ENCODE measurements at regions not wholly inside any gene's neighbourhood (a gene's known extent, or its start where the extent isn't known, plus 50 kb on each side); places are given as distances from the start of the nearest gene placed in this dataset.

DNA sequence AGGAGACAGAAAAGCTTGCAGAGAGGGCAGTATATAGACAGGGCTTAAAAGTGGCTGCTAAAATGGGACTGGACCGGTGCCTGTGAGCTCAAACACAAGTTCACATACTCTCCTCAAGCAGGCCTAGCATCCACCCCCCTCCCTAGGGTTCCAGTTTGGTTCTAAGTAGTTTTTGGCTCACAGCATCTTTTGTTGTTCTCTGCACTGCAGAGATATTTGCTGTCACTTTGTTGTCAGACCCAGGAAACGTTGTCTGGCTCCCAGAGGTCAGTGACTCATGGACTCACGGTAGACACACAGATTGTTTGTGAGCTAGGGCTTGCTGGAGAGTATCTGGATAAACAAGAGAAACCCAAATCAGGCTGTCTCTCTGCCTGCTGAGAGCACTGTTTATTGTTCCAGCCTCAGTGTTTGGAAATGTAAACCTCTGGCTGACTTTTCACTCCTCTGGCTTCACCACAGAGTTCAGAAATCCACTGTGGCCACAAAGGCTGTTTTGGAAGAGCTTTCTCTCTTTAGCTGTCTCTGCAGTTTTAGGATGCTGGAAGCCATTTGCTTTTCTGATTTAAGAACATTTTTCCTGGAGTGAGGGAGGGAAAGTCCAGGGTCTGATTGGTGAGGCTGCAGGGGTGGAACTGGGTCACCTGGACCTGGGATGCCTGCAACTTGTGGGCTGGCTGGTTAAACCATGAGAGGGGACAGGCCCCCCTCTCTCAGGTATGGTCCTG lies 303.7 kb upstream of the PLET1 start:
- DNase-seq = no peak
- Mint-ChIP-seq H3K4me3 (no peak overlapping the region), H3K36me3 (ENCODE audit: low read depth) (no peaks in the 10 kb centered on the region)

DNA sequence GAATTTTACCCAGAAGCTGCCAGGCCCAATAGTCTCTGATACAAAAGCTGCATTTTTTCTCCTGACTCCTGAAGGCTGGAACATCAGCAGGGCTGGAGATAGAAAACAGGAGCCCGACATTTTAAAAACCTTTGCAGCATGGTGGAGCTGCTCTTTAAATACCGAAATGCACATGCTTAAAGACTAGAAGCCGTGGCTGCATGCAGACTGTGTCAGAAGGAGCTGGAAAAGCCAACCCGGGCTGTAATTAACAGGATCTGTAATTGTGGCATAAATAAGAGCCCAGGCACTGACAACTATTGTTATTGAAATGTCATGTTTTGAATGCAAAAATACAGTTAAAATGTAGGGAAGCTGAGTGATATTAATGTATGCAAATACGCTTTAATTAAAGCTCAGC lies 304.9 kb upstream of the PLET1 start:
- TF ChIP-seq, protein P1, sequence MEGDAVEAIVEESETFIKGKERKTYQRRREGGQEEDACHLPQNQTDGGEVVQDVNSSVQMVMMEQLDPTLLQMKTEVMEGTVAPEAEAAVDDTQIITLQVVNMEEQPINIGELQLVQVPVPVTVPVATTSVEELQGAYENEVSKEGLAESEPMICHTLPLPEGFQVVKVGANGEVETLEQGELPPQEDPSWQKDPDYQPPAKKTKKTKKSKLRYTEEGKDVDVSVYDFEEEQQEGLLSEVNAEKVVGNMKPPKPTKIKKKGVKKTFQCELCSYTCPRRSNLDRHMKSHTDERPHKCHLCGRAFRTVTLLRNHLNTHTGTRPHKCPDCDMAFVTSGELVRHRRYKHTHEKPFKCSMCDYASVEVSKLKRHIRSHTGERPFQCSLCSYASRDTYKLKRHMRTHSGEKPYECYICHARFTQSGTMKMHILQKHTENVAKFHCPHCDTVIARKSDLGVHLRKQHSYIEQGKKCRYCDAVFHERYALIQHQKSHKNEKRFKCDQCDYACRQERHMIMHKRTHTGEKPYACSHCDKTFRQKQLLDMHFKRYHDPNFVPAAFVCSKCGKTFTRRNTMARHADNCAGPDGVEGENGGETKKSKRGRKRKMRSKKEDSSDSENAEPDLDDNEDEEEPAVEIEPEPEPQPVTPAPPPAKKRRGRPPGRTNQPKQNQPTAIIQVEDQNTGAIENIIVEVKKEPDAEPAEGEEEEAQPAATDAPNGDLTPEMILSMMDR (IDR thresholded peaks at IDR 0.05) = no peak
- Mint-ChIP-seq H3K9me3 (peaks cover under 1% of the 10 kb centered on the region), H3K4me3 (no peak overlapping the region), H3K27ac (no peak overlapping the region), H3K36me3 (ENCODE audit: low read depth) (no peaks in the 10 kb centered on the region), H3K4me1 (peaks cover 41% of the 10 kb centered on the region), H3K27me3 (ENCODE audit: low read depth, poor library complexity) (peaks cover 3% of the 10 kb centered on the region)
- DNase-seq = no peak

More for the DNA sequence above, 303.7 kb upstream of the PLET1 start:
- H3K4me1 Mint-ChIP-seq = peaks cover 35% of the 10 kb centered on the region
- peak overlapping the region; percentile 96 for H3K27ac Mint-ChIP-seq
- peaks cover 3% of the 10 kb centered on the region for H3K9me3 Mint-ChIP-seq
- TF ChIP-seq, protein P1 (IDR thresholded peaks at IDR 0.05) = no peak
- no peaks in the 10 kb centered on the region for H3K27me3 Mint-ChIP-seq (ENCODE audit: low read depth, poor library complexity)

DNA sequence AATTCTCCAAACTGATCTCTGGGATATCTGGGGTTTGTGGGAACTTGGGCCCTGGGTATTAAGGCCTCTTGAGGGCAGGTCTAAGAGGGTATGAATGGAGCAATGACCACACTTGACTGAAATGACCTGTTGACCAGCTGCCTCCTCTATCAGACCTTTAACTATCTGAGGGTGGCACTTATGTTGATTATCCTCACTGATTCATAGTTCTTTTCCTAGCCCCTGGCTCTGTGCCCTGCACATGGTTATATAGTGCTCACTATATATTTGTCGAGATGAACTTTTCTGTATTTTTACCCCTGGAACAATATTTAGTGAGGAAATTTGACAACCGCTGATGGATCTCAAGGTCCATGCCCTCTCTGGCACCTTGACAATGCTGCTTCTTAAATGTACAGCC lies 305.5 kb upstream of the PLET1 start:
- H3K36me3 Mint-ChIP-seq (ENCODE audit: low read depth) = no peaks in the 10 kb centered on the region
- H3K27me3 Mint-ChIP-seq (ENCODE audit: low read depth, poor library complexity) = peaks cover 5% of the 10 kb centered on the region
- peaks cover 41% of the 10 kb centered on the region for H3K4me1 Mint-ChIP-seq
- no peak overlapping the region for H3K27ac Mint-ChIP-seq
- DNase-seq = no peak
- TF ChIP-seq, protein P1 (IDR thresholded peaks at IDR 0.05) = no peak
- no peak overlapping the region for H3K4me3 Mint-ChIP-seq
- no peaks in the 10 kb centered on the region for H3K9me3 Mint-ChIP-seq

DNA sequence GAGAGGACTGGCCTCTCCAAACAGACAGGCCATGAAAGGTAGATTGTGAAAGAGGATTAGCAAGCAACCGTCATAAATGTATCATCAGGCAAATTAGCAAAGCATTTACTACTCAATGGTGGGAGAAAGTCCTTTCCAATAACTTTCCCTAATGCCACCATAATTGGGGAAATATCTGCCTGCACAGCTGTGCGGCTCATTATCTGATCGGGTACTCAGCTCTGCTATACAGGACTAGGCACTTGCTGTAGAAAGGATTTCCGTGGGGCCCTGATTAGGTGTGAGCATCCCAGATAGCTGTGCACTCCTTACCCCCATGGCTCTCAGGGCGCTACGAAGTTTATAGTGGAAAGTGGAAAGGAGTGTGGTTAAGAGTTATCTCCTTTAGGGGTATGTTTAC lies 309.7 kb upstream of the PLET1 start:
- no peak overlapping the region for H3K27ac Mint-ChIP-seq
- peaks cover 12% of the 10 kb centered on the region for H3K27me3 Mint-ChIP-seq (ENCODE audit: low read depth, poor library complexity)
- no peaks in the 10 kb centered on the region for H3K9me3 Mint-ChIP-seq

DNA sequence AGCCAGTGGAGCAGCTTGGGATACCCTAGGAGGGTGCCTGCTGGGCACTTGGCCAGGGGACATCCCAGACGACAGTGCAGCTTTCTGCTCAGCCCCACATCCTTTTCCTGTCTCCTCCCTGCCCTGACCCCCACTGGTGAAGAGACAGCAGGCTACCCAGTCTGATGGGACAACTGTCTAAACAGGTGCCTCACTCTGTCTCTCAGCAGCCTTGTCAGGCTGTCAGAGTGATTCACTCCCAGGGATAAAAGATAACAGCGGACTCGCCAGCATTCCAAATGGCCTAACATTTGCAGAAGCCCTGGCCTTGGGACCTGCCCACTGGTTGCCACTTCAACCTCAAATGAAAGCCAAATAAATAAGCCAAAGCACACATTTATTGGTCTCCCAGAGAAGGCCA lies 318.6 kb upstream of the PLET1 start:
- no peaks in the 10 kb centered on the region for H3K36me3 Mint-ChIP-seq (ENCODE audit: low read depth)
- H3K4me3 Mint-ChIP-seq = no peak overlapping the region
- no peak for DNase-seq
- H3K27ac Mint-ChIP-seq = peak overlapping the region; percentile 21
- TF ChIP-seq, protein P1 (IDR thresholded peaks at IDR 0.05) = no peak
- peaks cover 33% of the 10 kb centered on the region for H3K4me1 Mint-ChIP-seq
- no peaks in the 10 kb centered on the region for H3K9me3 Mint-ChIP-seq
- peaks cover 6% of the 10 kb centered on the region for H3K27me3 Mint-ChIP-seq (ENCODE audit: low read depth, poor library complexity)

More for the DNA sequence above, 309.7 kb upstream of the PLET1 start:
- Mint-ChIP-seq H3K4me3 (no peak overlapping the region), H3K36me3 (ENCODE audit: low read depth) (no peaks in the 10 kb centered on the region), H3K4me1 (peaks cover 16% of the 10 kb centered on the region)
- no peak for DNase-seq
- TF ChIP-seq, protein P1 (IDR thresholded peaks at IDR 0.05) = no peak

DNA sequence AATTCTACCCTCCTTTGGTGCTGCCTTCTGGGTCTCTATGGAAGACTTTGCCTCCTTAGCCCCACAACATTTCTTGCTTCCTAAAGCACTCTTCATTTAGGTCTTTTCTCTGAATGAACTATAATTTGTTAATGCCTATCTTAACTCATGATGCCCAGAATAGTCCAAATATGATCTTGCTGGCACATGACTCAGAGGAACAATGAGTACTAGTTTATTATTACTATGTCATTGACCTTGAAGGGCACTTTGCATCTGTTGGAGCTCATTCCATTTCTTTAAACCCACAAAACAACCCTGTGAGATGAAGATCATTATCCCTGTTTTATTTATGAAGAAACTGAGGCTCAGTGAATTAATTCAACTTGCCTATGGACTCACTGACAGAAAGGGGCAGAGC lies 320.2 kb upstream of the PLET1 start:
- Mint-ChIP-seq H3K4me1 (peaks cover 42% of the 10 kb centered on the region), H3K27me3 (ENCODE audit: low read depth, poor library complexity) (peaks cover 9% of the 10 kb centered on the region), H3K36me3 (ENCODE audit: low read depth) (no peaks in the 10 kb centered on the region), H3K9me3 (no peaks in the 10 kb centered on the region), H3K4me3 (no peak overlapping the region), H3K27ac (no peak overlapping the region)
- no peak for DNase-seq
- TF ChIP-seq, protein P1 (IDR thresholded peaks at IDR 0.05) = no peak

Measured in nephron progenitor cell (in vitro differentiated cells).